ENCODE measurements at regions not wholly inside any gene's neighbourhood (a gene's known extent, or its start where the extent isn't known, plus 50 kb on each side); places are given as distances from the start of the nearest gene placed in this dataset.

DNA sequence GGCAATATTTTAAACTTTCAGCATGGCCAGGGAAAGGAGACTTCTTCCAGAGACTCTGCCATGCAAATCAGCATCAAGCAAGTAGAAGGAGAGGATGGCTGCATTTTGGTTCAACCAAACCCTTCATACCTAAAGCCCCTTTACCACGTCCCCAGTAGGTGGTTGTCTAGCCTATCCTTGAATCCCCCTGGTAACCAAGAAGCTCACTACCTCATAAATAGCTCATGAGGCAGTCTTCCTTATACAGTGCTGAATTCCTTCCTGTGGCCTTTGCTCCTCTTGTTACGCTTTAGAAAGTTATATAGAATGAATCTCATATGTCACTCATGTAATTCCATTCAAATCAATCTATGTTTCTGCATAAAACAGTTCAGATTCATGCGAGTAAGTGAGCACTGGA lies 289.5 kb upstream of the SLC30A5 start:
- TF ChIP-seq MCM5 (IDR thresholded peaks at IDR 0.05; ENCODE audit: low read depth) = no peak
- TF ChIP-seq TCF7 (IDR thresholded peaks at IDR 0.05; ENCODE audit: borderline replicate concordance) = no peak
- no peak for TF ChIP-seq NFXL1 (CRISPR knock-in tag; IDR thresholded peaks at IDR 0.05)
- no peak for TF ChIP-seq ARID2 (IDR thresholded peaks at IDR 0.05)
- TF ChIP-seq, protein P1, sequence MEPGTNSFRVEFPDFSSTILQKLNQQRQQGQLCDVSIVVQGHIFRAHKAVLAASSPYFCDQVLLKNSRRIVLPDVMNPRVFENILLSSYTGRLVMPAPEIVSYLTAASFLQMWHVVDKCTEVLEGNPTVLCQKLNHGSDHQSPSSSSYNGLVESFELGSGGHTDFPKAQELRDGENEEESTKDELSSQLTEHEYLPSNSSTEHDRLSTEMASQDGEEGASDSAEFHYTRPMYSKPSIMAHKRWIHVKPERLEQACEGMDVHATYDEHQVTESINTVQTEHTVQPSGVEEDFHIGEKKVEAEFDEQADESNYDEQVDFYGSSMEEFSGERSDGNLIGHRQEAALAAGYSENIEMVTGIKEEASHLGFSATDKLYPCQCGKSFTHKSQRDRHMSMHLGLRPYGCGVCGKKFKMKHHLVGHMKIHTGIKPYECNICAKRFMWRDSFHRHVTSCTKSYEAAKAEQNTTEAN (CRISPR knock-in tag; IDR thresholded peaks at IDR 0.05) = no peak
- TF ChIP-seq RBM22 (IDR thresholded peaks at IDR 0.05; ENCODE audit: low read depth, low read length, poor library complexity, severe bottlenecking) = no peak
- in situ Hi-C loops (cut with MboI) (no loop called here), intact Hi-C loops (cut with micrococcal nuclease) (no loop called here)
- no peak overlapping the region for H3K27ac ChIP-seq (ENCODE audit: extremely low read depth, low read depth, low read length)
- H4K20me1 ChIP-seq (replicated peaks; ENCODE audit: control insufficient read depth, insufficient read depth, low read length) = no peaks in the 10 kb centered on the region
- H3K9me1 ChIP-seq (ENCODE audit: control insufficient read depth, insufficient read depth, low read length) = no peaks in the 10 kb centered on the region
- no peak overlapping the region for H3K4me3 ChIP-seq
- no peaks in the 10 kb centered on the region for H3K79me2 ChIP-seq (ENCODE audit: control insufficient read depth, insufficient read depth, low read length)
- H3K9ac ChIP-seq (ENCODE audit: insufficient read depth in 1 of 2, low read depth in 2 of 2, low read length in 2 of 2) = no peak overlapping the region
- FAIRE-seq (no peak), DNase-seq (ENCODE audit: extremely low read depth in 1 of 4, low spot score in 3 of 4) (no peak), ATAC-seq (no peak)
- 0% methylated on average over 3 of the region's 3 CpGs for WGBS (ENCODE audit: insufficient coverage, low coverage, missing lambda C conversion rate)
- no peak overlapping the region for H3K4me2 ChIP-seq (ENCODE audit: insufficient read depth, low read length)
- H3K27me3 ChIP-seq (ENCODE audit: control insufficient read depth in 2 of 2, insufficient read depth in 2 of 2, low read length in 2 of 2) = peaks cover 0 to 10% of the 10 kb centered on the region in 2 experiments; a peak in 3 of 5 replicates
- H2AFZ ChIP-seq (ENCODE audit: low read depth, low read length) = no peak overlapping the region
- ChIA-PET POLR2A (interaction anchor here (0.7 kb wide), 1 partner anchor 11 kb away, joined by 4 read pairs; no protein-coding TSS in a partner anchor), CTCF (ENCODE audit: low intra/inter-chr PET ratio) (no interaction called here)
- H3K9me3 ChIP-seq (replicated peaks; ENCODE audit: control insufficient read depth, insufficient read depth, low read depth, low read length) = no peaks in the 10 kb centered on the region
- H3K4me1 ChIP-seq (replicated peaks in 1 of 2; ENCODE audit: control insufficient read depth in 2 of 2, insufficient read depth in 2 of 2, low read length in 2 of 2) = no peaks in the 10 kb centered on the region
- BruUV-seq (replicated peaks) = no TSS peak
- H3K36me3 ChIP-seq (ENCODE audit: control insufficient read depth, insufficient read depth, low read length) = no peaks in the 10 kb centered on the region

DNA sequence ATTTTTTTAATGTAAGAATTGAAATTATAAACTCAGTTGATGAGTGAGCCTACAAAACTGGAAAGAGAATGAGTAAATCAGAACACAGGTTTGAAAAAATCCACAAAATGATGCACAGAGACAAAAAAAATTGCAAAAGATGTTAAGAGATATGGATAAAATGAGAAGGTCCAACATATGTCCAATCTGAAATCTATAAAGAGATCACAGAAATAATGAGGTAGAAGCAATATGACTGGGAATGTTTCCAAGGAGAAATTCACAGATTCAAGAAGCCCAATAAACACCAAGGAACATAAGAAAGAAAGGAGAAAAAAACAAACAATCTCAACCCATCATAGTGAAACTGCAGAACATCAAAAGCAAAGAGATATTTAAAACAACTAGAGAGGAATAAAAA lies 288.4 kb upstream of the SLC30A5 start:
- Histone ChIP-seq H3K9me3 (replicated peaks; ENCODE audit: control insufficient read depth, insufficient read depth, low read depth, low read length) (no peaks in the 10 kb centered on the region), H3K4me3 (no peak overlapping the region), H3K9ac (ENCODE audit: insufficient read depth in 1 of 2, low read depth in 2 of 2, low read length in 2 of 2) (no peak overlapping the region), H3K27me3 (ENCODE audit: control insufficient read depth in 2 of 2, insufficient read depth in 2 of 2, low read length in 2 of 2) (peaks cover 0 to 10% of the 10 kb centered on the region in 2 experiments; a peak in 2 of 5 replicates), H3K4me2 (ENCODE audit: insufficient read depth, low read length) (no peak overlapping the region), H3K27ac (ENCODE audit: extremely low read depth, low read depth, low read length) (no peak overlapping the region), H4K20me1 (replicated peaks; ENCODE audit: control insufficient read depth, insufficient read depth, low read length) (no peaks in the 10 kb centered on the region), H3K36me3 (ENCODE audit: control insufficient read depth, insufficient read depth, low read length) (no peaks in the 10 kb centered on the region), H3K79me2 (ENCODE audit: control insufficient read depth, insufficient read depth, low read length) (no peaks in the 10 kb centered on the region), H2AFZ (ENCODE audit: low read depth, low read length) (no peak overlapping the region), H3K4me1 (replicated peaks in 1 of 2; ENCODE audit: control insufficient read depth in 2 of 2, insufficient read depth in 2 of 2, low read length in 2 of 2) (no peaks in the 10 kb centered on the region), H3K9me1 (ENCODE audit: control insufficient read depth, insufficient read depth, low read length) (no peaks in the 10 kb centered on the region)
- POLR2A ChIA-PET = no interaction called here
- DNase-seq (ENCODE audit: extremely low read depth in 1 of 4, low spot score in 3 of 4) (no peak), FAIRE-seq (no peak), ATAC-seq (no peak)
- CTCF ChIA-PET (ENCODE audit: low intra/inter-chr PET ratio) = no interaction called here
- in situ Hi-C loops (cut with MboI) = no loop called here
- BruUV-seq (replicated peaks) = no TSS peak
- intact Hi-C loops (cut with micrococcal nuclease) = no loop called here
- TF ChIP-seq ZBTB1 (CRISPR knock-in tag; IDR thresholded peaks at IDR 0.05; ENCODE audit: borderline replicate concordance, low read depth) = no peak
- no peak for TF ChIP-seq ZNF23 (CRISPR knock-in tag; IDR thresholded peaks at IDR 0.05)
- TF ChIP-seq, protein P2, sequence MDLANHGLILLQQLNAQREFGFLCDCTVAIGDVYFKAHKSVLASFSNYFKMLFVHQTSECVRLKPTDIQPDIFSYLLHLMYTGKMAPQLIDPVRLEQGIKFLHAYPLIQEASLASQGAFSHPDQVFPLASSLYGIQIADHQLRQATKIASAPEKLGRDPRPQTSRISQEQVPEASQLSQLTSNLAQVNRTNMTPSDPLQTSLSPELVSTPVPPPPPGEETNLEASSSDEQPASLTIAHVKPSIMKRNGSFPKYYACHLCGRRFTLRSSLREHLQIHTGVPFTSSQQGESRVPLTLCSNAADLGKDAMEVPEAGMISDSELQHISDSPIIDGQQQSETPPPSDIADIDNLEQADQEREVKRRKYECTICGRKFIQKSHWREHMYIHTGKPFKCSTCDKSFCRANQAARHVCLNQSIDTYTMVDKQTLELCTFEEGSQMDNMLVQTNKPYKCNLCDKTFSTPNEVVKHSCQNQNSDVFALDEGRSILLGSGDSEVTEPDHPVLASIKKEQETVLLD (IDR thresholded peaks at IDR 0.05) = no peak
- TF ChIP-seq, protein P3, sequence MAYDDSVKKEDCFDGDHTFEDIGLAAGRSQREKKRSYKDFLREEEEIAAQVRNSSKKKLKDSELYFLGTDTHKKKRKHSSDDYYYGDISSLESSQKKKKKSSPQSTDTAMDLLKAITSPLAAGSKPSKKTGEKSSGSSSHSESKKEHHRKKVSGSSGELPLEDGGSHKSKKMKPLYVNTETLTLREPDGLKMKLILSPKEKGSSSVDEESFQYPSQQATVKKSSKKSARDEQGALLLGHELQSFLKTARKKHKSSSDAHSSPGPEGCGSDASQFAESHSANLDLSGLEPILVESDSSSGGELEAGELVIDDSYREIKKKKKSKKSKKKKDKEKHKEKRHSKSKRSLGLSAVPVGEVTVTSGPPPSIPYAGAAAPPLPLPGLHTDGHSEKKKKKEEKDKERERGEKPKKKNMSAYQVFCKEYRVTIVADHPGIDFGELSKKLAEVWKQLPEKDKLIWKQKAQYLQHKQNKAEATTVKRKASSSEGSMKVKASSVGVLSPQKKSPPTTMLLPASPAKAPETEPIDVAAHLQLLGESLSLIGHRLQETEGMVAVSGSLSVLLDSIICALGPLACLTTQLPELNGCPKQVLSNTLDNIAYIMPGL (CRISPR knock-in tag; IDR thresholded peaks at IDR 0.05) = no peak
- no peak for TF ChIP-seq PML (IDR thresholded peaks at IDR 0.05; ENCODE audit: low read length)
- no peak for TF ChIP-seq CCAR2 (IDR thresholded peaks at IDR 0.05; ENCODE audit: low read depth, low read length)

All from K562 (cell line).